ENCODE measurements at regions not wholly inside any gene's neighbourhood (a gene's known extent, or its start where the extent isn't known, plus 50 kb on each side); places are given as distances from the start of the nearest gene placed in this dataset.

- Histone ChIP-seq H3K4me3 (replicated peaks in 1 of 2; ENCODE audit: low read depth in 1 of 2, low read length in 2 of 2) (no peak overlapping the region), H3K27ac (ENCODE audit: low read depth, low read length) (no peak overlapping the region), H3K9ac (ENCODE audit: low read length) (no peak overlapping the region), H3K4me2 (ENCODE audit: low read length) (no peak overlapping the region), H3K79me2 (ENCODE audit: insufficient read depth, low read length) (no peaks in the 10 kb centered on the region), H2AFZ (ENCODE audit: low read depth, low read length, poor library complexity, severe bottlenecking) (no peak overlapping the region), H3K9me3 (ENCODE audit: control insufficient read depth in 1 of 2, insufficient read depth in 1 of 2, low read depth in 1 of 2, low read length in 2 of 2) (peaks cover 3 to 24% of the 10 kb centered on the region in 2 experiments; a peak in 2 of 4 replicates), H3K9me2 (ENCODE audit: insufficient read depth) (no peaks in the 10 kb centered on the region), H4K20me1 (ENCODE audit: insufficient read depth) (no peaks in the 10 kb centered on the region), H3K4me1 (ENCODE audit: control insufficient read depth in 1 of 2, insufficient read depth in 2 of 2, low read length in 2 of 2) (no peaks in the 10 kb centered on the region), H3K27me3 (ENCODE audit: insufficient read depth, low read length) (no peaks in the 10 kb centered on the region), H3K36me3 (ENCODE audit: control insufficient read depth in 1 of 2, insufficient read depth in 2 of 2, low read length in 2 of 2) (no peaks in the 10 kb centered on the region)
- RAD21 ChIA-PET (ENCODE audit: low non-redundant PET in 1 of 2, low total read pairs in 2 of 2, uncharacterized antibody in 2 of 2, unreplicated experiment in 2 of 2) = no interaction called here
- TF ChIP-seq RAD21 (IDR thresholded peaks at IDR 0.05; ENCODE audit: low read depth) (no peak), SP1 (IDR thresholded peaks at IDR 0.05; ENCODE audit: low read depth) (no peak), ZFX (IDR thresholded peaks at IDR 0.05) (no peak), EGR1 (IDR thresholded peaks at IDR 0.05; ENCODE audit: low read depth) (no peak), CEBPB (IDR thresholded peaks at IDR 0.05; ENCODE audit: low read depth) (no peak), POLR2A (IDR thresholded peaks at IDR 0.05; ENCODE audit: borderline replicate concordance, extremely low read depth, insufficient read depth, insufficient read length) (no peak), JUND (IDR thresholded peaks at IDR 0.05) (no peak)
- POLR2A ChIA-PET = no interaction called here
- intact Hi-C loops (cut with micrococcal nuclease) = no loop called here
- no peak for DNase-seq (ENCODE audit: low read depth, low spot score)
- no TSS peak for BruUV-seq (replicated peaks)
- CTCF ChIA-PET = no interaction called here
- ATAC-seq = no peak
These were observed 199.6 kb upstream of the CELF2 start for GRCh38 chr10:10818082-10818481.

GRCh38 chr10:10819206-10819856, 198.3 kb upstream of the CELF2 start:
- Histone ChIP-seq H3K27ac (ENCODE audit: low read depth, low read length) (no peak overlapping the region), H3K4me2 (ENCODE audit: low read length) (no peak overlapping the region), H3K4me3 (replicated peaks in 1 of 2; ENCODE audit: low read depth in 1 of 2, low read length in 2 of 2) (no peak overlapping the region), H3K79me2 (ENCODE audit: insufficient read depth, low read length) (no peaks in the 10 kb centered on the region), H3K9me2 (ENCODE audit: insufficient read depth) (no peaks in the 10 kb centered on the region), H2AFZ (ENCODE audit: low read depth, low read length, poor library complexity, severe bottlenecking) (no peak overlapping the region), H3K36me3 (ENCODE audit: control insufficient read depth in 1 of 2, insufficient read depth in 2 of 2, low read length in 2 of 2) (no peaks in the 10 kb centered on the region), H3K9ac (ENCODE audit: low read length) (no peak overlapping the region), H3K4me1 (ENCODE audit: control insufficient read depth in 1 of 2, insufficient read depth in 2 of 2, low read length in 2 of 2) (no peaks in the 10 kb centered on the region), H4K20me1 (ENCODE audit: insufficient read depth) (no peaks in the 10 kb centered on the region), H3K27me3 (ENCODE audit: insufficient read depth, low read length) (no peaks in the 10 kb centered on the region), H3K9me3 (ENCODE audit: control insufficient read depth in 1 of 2, insufficient read depth in 1 of 2, low read depth in 1 of 2, low read length in 2 of 2) (peaks cover 0 to 17% of the 10 kb centered on the region in 2 experiments; a peak in 2 of 4 replicates)
- no peak for DNase-seq (ENCODE audit: low read depth, low spot score)
- intact Hi-C loops (cut with micrococcal nuclease) = no loop called here
- BruUV-seq (replicated peaks) = no TSS peak
- POLR2A ChIA-PET = no interaction called here
- RAD21 ChIA-PET (ENCODE audit: low non-redundant PET in 1 of 2, low total read pairs in 2 of 2, uncharacterized antibody in 2 of 2, unreplicated experiment in 2 of 2) = no interaction called here
- CTCF ChIA-PET = no interaction called here
- no peak for ATAC-seq
- no peak for TF ChIP-seq EZH2phosphoT487 (IDR thresholded peaks at IDR 0.05; ENCODE audit: borderline replicate concordance)
- no peak for TF ChIP-seq CTCF (IDR thresholded peaks at IDR 0.05 in 2 of 3, conservative IDR thresholded peaks at IDR 0.05 in 1 of 3; ENCODE audit: borderline replicate concordance in 1 of 3, insufficient read depth in 1 of 3, low read depth in 2 of 3, low read length in 2 of 3)
- no peak for TF ChIP-seq ZFX (IDR thresholded peaks at IDR 0.05)
- no peak for TF ChIP-seq CBX3 (IDR thresholded peaks at IDR 0.05; ENCODE audit: low read depth)
- TF ChIP-seq RAD21 (IDR thresholded peaks at IDR 0.05; ENCODE audit: low read depth) = no peak
- no peak for TF ChIP-seq SIN3A (IDR thresholded peaks at IDR 0.05; ENCODE audit: low read depth)
- TF ChIP-seq ZBTB33 (IDR thresholded peaks at IDR 0.05; ENCODE audit: extremely low read depth, insufficient replicate concordance, low read length) = no peak
- TF ChIP-seq JUND (IDR thresholded peaks at IDR 0.05) = no peak
- TF ChIP-seq TCF7L2 (IDR thresholded peaks at IDR 0.05; ENCODE audit: borderline replicate concordance, extremely low read depth, insufficient read depth, insufficient read length) = no peak
- TF ChIP-seq CEBPB (IDR thresholded peaks at IDR 0.05; ENCODE audit: low read depth) = no peak
- TF ChIP-seq ATF3 (IDR thresholded peaks at IDR 0.05) = no peak

All from HCT116 (cell line).